ENCODE measurements at regions not wholly inside any gene's neighbourhood (a gene's known extent, or its start where the extent isn't known, plus 50 kb on each side); places are given as distances from the start of the nearest gene placed in this dataset.

GRCh38 chr1:208393416-208393815 is 149.2 kb upstream of the PLXNA2 start:
- Histone ChIP-seq H3K79me2 (ENCODE audit: insufficient read depth, low read length) (no peaks in the 10 kb centered on the region), H3K27ac (ENCODE audit: low read depth, low read length) (no peak overlapping the region), H3K9ac (ENCODE audit: low read length) (no peak overlapping the region), H3K9me2 (replicated peaks; ENCODE audit: insufficient read depth, low read length) (no peaks in the 10 kb centered on the region), H3K36me3 (ENCODE audit: low read length) (no peaks in the 10 kb centered on the region), H3K4me2 (ENCODE audit: low read depth, low read length, poor library complexity, severe bottlenecking) (no peak overlapping the region), H3K9me3 (ENCODE audit: insufficient read depth, low read length) (no peaks in the 10 kb centered on the region), H3K4me3 (ENCODE audit: insufficient read depth, low read length, poor library complexity, severe bottlenecking) (no peak overlapping the region), H3F3A (ENCODE audit: insufficient read depth) (no peaks in the 10 kb centered on the region), H3K27me3 (ENCODE audit: low read length) (no peaks in the 10 kb centered on the region), H2AFZ (ENCODE audit: low read depth, low read length, severe bottlenecking) (no peak overlapping the region), H4K20me1 (ENCODE audit: low read depth, low read length) (no peaks in the 10 kb centered on the region)
- TF ChIP-seq, protein P1, sequence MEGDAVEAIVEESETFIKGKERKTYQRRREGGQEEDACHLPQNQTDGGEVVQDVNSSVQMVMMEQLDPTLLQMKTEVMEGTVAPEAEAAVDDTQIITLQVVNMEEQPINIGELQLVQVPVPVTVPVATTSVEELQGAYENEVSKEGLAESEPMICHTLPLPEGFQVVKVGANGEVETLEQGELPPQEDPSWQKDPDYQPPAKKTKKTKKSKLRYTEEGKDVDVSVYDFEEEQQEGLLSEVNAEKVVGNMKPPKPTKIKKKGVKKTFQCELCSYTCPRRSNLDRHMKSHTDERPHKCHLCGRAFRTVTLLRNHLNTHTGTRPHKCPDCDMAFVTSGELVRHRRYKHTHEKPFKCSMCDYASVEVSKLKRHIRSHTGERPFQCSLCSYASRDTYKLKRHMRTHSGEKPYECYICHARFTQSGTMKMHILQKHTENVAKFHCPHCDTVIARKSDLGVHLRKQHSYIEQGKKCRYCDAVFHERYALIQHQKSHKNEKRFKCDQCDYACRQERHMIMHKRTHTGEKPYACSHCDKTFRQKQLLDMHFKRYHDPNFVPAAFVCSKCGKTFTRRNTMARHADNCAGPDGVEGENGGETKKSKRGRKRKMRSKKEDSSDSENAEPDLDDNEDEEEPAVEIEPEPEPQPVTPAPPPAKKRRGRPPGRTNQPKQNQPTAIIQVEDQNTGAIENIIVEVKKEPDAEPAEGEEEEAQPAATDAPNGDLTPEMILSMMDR (IDR thresholded peaks at IDR 0.05; ENCODE audit: insufficient read depth, low read length, poor library complexity, severe bottlenecking) = no peak
- no peak for TF ChIP-seq EZH2phosphoT487 (conservative IDR thresholded peaks at IDR 0.05; ENCODE audit: low read length)

DNA sequence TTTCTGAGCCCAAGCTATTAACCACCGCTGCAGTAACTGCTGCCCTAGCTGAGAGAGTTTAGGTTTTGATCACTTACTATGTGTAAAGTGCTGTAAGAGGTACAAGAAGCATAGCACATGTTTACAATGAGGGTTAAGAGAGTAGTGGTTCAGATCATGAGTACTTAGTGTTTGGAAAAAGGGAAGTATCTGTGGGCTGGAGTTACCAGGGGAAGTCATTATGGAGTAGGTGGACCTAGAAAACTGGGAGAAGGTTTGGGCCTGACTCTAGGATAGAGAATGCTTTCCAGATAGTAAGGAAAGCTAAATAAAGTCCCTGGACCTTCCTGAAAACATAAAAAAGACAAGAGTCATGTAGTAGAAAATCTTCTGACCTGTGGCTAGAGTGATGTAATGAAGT is 149.6 kb upstream of the PLXNA2 start:
- Histone ChIP-seq H3K9me3 (ENCODE audit: insufficient read depth, low read length) (no peaks in the 10 kb centered on the region), H2AFZ (ENCODE audit: low read depth, low read length, severe bottlenecking) (no peak overlapping the region), H3F3A (ENCODE audit: insufficient read depth) (no peaks in the 10 kb centered on the region), H3K4me2 (ENCODE audit: low read depth, low read length, poor library complexity, severe bottlenecking) (no peak overlapping the region), H3K36me3 (ENCODE audit: low read length) (no peaks in the 10 kb centered on the region), H3K27me3 (ENCODE audit: low read length) (no peaks in the 10 kb centered on the region), H3K4me3 (ENCODE audit: insufficient read depth, low read length, poor library complexity, severe bottlenecking) (no peak overlapping the region), H3K27ac (ENCODE audit: low read depth, low read length) (no peak overlapping the region), H3K9ac (ENCODE audit: low read length) (no peak overlapping the region), H3K79me2 (ENCODE audit: insufficient read depth, low read length) (no peaks in the 10 kb centered on the region), H4K20me1 (ENCODE audit: low read depth, low read length) (no peaks in the 10 kb centered on the region), H3K9me2 (replicated peaks; ENCODE audit: insufficient read depth, low read length) (no peaks in the 10 kb centered on the region)
- TF ChIP-seq EZH2phosphoT487 (conservative IDR thresholded peaks at IDR 0.05; ENCODE audit: low read length) = no peak
- TF ChIP-seq, protein P1 (IDR thresholded peaks at IDR 0.05; ENCODE audit: insufficient read depth, low read length, poor library complexity, severe bottlenecking) = no peak

DNA sequence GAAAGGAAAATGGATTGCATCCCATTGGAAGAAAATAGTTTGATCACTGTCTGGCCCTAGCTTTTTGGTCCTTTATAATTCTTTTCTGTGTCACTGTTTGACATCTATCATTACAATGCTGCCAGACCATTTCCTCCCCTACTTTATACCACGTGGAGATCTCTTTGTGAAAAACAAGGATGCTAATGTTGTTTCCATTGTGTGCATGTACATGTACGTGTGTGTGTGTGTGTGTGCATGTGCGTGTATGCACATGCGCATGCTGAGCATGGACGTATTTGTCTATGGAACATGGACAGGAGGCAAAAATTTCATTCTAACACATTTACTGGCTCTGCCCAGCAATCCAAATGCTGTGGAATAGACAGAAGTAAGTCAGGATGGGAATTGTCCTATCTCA is 153.1 kb upstream of the PLXNA2 start:
- TF ChIP-seq, protein P1 (IDR thresholded peaks at IDR 0.05; ENCODE audit: insufficient read depth, low read length, poor library complexity, severe bottlenecking) = no peak
- no peak for TF ChIP-seq EZH2phosphoT487 (conservative IDR thresholded peaks at IDR 0.05; ENCODE audit: low read length)
- Histone ChIP-seq H3K9me2 (replicated peaks; ENCODE audit: insufficient read depth, low read length) (no peaks in the 10 kb centered on the region), H4K20me1 (ENCODE audit: low read depth, low read length) (no peaks in the 10 kb centered on the region), H3K27me3 (ENCODE audit: low read length) (no peaks in the 10 kb centered on the region), H3K27ac (ENCODE audit: low read depth, low read length) (no peak overlapping the region), H3K36me3 (ENCODE audit: low read length) (no peaks in the 10 kb centered on the region), H3F3A (ENCODE audit: insufficient read depth) (no peaks in the 10 kb centered on the region), H3K4me3 (ENCODE audit: insufficient read depth, low read length, poor library complexity, severe bottlenecking) (no peak overlapping the region), H2AFZ (ENCODE audit: low read depth, low read length, severe bottlenecking) (no peak overlapping the region), H3K79me2 (ENCODE audit: insufficient read depth, low read length) (no peaks in the 10 kb centered on the region), H3K9me3 (ENCODE audit: insufficient read depth, low read length) (no peaks in the 10 kb centered on the region), H3K9ac (ENCODE audit: low read length) (no peak overlapping the region), H3K4me2 (ENCODE audit: low read depth, low read length, poor library complexity, severe bottlenecking) (no peak overlapping the region)

All from SU-DHL-6 (cell line).